HCT116 (cell line): ENCODE measurements at regions not wholly inside any gene's neighbourhood (a gene's known extent, or its start where the extent isn't known, plus 50 kb on each side); places are given as distances from the start of the nearest gene placed in this dataset.

Experiments
- ATAC-seq: fragments of 200-7000 bp; cut with Tn5 transposase; 2 replicates; pipeline ENCODE4 v1.9.1; 2020; ENCODE audit warnings: mild to moderate bottlenecking, moderate library complexity
- BruUV-seq: library from RNA; stranded (reverse); fragments of 400-500 nt; replicated peaks from 2 replicates; lab custom pipeline; 2021; lab: Mats Ljungman, UMichigan
- CTCF ChIA-PET: fragments of 300-600 bp; sonication (Branson Sonifier 250); formaldehyde crosslinking; loops from one replicate; lab custom pipeline; 2021; ENCODE audit warnings: antibody characterized with exemption; lab: Charles Lee
- POLR2A ChIA-PET: fragments of 300-600, 350-600 bp; sonication (Branson Sonifier 250); formaldehyde crosslinking; loops from one replicate; lab custom pipeline; 2021; ENCODE audit warnings: antibody characterized with exemption; lab: Charles Lee
- RAD21 ChIA-PET, 2 experiments: fragments of 300-600 bp; sonication (Branson Sonifier 250); formaldehyde crosslinking; loops; one replicate each; lab custom pipeline; 2023; ENCODE audit warnings: low total read pairs in 2 of 2; ENCODE audit not compliant: uncharacterized antibody in 2 of 2, unreplicated experiment in 2 of 2, low non-redundant PET in 1 of 2; lab: Charles Lee
- DNase-seq: peaks from one replicate; pipeline ENCODE4 v3.0.0-alpha.2; 2010; ENCODE audit warnings: low read depth, low spot score
- H2AFZ ChIP-seq: fragments of 200-600 bp; shearing (Covaris generic), sonication (generic); 2 replicates; pipeline ENCODE4 v1.6.1; 2017; ENCODE audit warnings: low read depth, mixed run types, mixed read lengths, antibody characterized with exemption, low read length; ENCODE audit not compliant: poor library complexity, severe bottlenecking
- H3K27ac ChIP-seq: 2 replicates; pipeline ENCODE4 v1.5.1; 2012; ENCODE audit warnings: low read depth, low read length
- H3K27me3 ChIP-seq: fragments of 200-600 bp; sonication (generic); 2 replicates; pipeline ENCODE4 v1.6.1; 2016; ENCODE audit warnings: mixed run types, low read length, mixed read lengths; ENCODE audit not compliant: insufficient read depth
- H3K36me3 ChIP-seq, 2 experiments: fragments of 200-500 bp in 1 of 2; fragments of 200-600 bp in 1 of 2; sonication (Bioruptor generic) in 1 of 2; sonication (generic) in 1 of 2; 2 replicates each; pipeline versions ENCODE4 v1.5.1 to v1.6.1; 2014 to 2016; ENCODE audit warnings: low read length in 2 of 2, inconsistent platforms in 1 of 2, mixed read lengths in 1 of 2, mixed run types in 1 of 2; ENCODE audit not compliant: insufficient read depth in 2 of 2, control insufficient read depth in 1 of 2
- H3K4me1 ChIP-seq, 2 experiments: fragments of 200-600 bp in 1 of 2; sonication (generic) in 1 of 2; 2 replicates each; pipeline versions ENCODE4 v1.5.1 to v1.6.1; 2012 to 2017; ENCODE audit warnings: low read length in 2 of 2, inconsistent platforms in 1 of 2, mild to moderate bottlenecking in 1 of 2, mixed read lengths in 1 of 2, mixed run types in 1 of 2, moderate library complexity in 1 of 2; ENCODE audit not compliant: insufficient read depth in 2 of 2, control insufficient read depth in 1 of 2
- H3K4me2 ChIP-seq: fragments of 200-600 bp; sonication (generic); 2 replicates; pipeline ENCODE4 v1.6.1; 2017; ENCODE audit warnings: mixed run types, low read length, mixed read lengths
- H3K4me3 ChIP-seq, 2 experiments: fragments of 200-600 bp in 1 of 2; sonication (generic) in 1 of 2; replicated peaks in 1 of 2; 2 replicates each; pipeline ENCODE4 v1.5.1; 2011 to 2016; ENCODE audit warnings: low read length in 2 of 2, control low read depth in 1 of 2, low read depth in 1 of 2, mild to moderate bottlenecking in 1 of 2, mixed read lengths in 1 of 2, mixed run types in 1 of 2
- H3K79me2 ChIP-seq: fragments of 200-600 bp; sonication (generic); 2 replicates; pipeline ENCODE4 v1.6.1; 2017; ENCODE audit warnings: mild to moderate bottlenecking, mixed run types, low read length, moderate library complexity, mixed read lengths; ENCODE audit not compliant: insufficient read depth
- H3K9ac ChIP-seq: fragments of 200-600 bp; sonication (generic); 2 replicates; pipeline ENCODE4 v1.6.1; 2016; ENCODE audit warnings: low read length, mixed read lengths
- H3K9me2 ChIP-seq: fragments of 200-600 bp; sonication (generic), shearing (Covaris generic); 2 replicates; pipeline ENCODE4 v1.6.1; 2017; ENCODE audit warnings: mixed run types, mild to moderate bottlenecking, moderate library complexity; ENCODE audit not compliant: insufficient read depth
- H3K9me3 ChIP-seq, 2 experiments: fragments of 200-500 bp in 1 of 2; fragments of 200-600 bp in 1 of 2; sonication (Bioruptor generic) in 1 of 2; sonication (generic) in 1 of 2; 2 replicates each; pipeline ENCODE4 v1.6.1; 2014 to 2017; ENCODE audit warnings: low read length in 2 of 2, mixed read lengths in 2 of 2, inconsistent platforms in 1 of 2, low read depth in 1 of 2, mild to moderate bottlenecking in 1 of 2, mixed run types in 1 of 2, moderate library complexity in 1 of 2; ENCODE audit not compliant: control insufficient read depth in 1 of 2, insufficient read depth in 1 of 2
- H4K20me1 ChIP-seq: fragments of 200-600 bp; sonication (generic), shearing (Covaris generic); 2 replicates; pipeline ENCODE4 v1.6.1; 2017; ENCODE audit warnings: mixed run types, mild to moderate bottlenecking, moderate library complexity; ENCODE audit not compliant: insufficient read depth
- ATF3 ChIP-seq: IDR thresholded peaks from 2 replicates; pipeline ENCODE4 v1.6.1; 2012
- CBX3 ChIP-seq: IDR thresholded peaks from 2 replicates; pipeline ENCODE4 v1.6.1; 2012; ENCODE audit warnings: low read depth
- CEBPB ChIP-seq: IDR thresholded peaks from 2 replicates; pipeline ENCODE4 v1.6.1; 2012; ENCODE audit warnings: low read depth
- CTCF ChIP-seq, 3 experiments: fragments of 200-600 bp in 1 of 3; sonication (generic) in 1 of 3; IDR thresholded peaks in 2 of 3; conservative IDR thresholded peaks in 1 of 3; 2 replicates each; pipeline ENCODE4 v1.5.1; 2012 to 2017; ENCODE audit warnings: low read depth in 2 of 3, low read length in 2 of 3, antibody characterized with exemption in 1 of 3, borderline replicate concordance in 1 of 3, control low read depth in 1 of 3, mild to moderate bottlenecking in 1 of 3, mixed read lengths in 1 of 3, mixed run types in 1 of 3, moderate library complexity in 1 of 3; ENCODE audit not compliant: insufficient read depth in 1 of 3
- EGR1 ChIP-seq: IDR thresholded peaks from 2 replicates; pipeline ENCODE4 v1.6.1; 2012; ENCODE audit warnings: low read depth
- EZH2 ChIP-seq: fragments of 200-600 bp; sonication (generic); IDR thresholded peaks from 2 replicates; pipeline ENCODE4 v1.6.1; 2017; ENCODE audit warnings: antibody characterized with exemption, mixed run types
- FOSL1 ChIP-seq: IDR thresholded peaks from 2 replicates; pipeline ENCODE4 v1.6.1; 2012; ENCODE audit warnings: low read depth
- POLR2A ChIP-seq: IDR thresholded peaks from 2 replicates; pipeline ENCODE4 v1.7.0; 2011; ENCODE audit warnings: borderline replicate concordance; ENCODE audit not compliant: insufficient read depth, insufficient read length; ENCODE audit errors: extremely low read depth
- POLR2AphosphoS5 ChIP-seq: IDR thresholded peaks from 2 replicates; pipeline ENCODE4 v1.6.1; 2011; ENCODE audit warnings: mild to moderate bottlenecking, low read depth, low read length, moderate library complexity
- RAD21 ChIP-seq: IDR thresholded peaks from 2 replicates; pipeline ENCODE4 v1.6.1; 2012; ENCODE audit warnings: low read depth, mild to moderate bottlenecking
- REST ChIP-seq: IDR thresholded peaks from 2 replicates; pipeline ENCODE4 v1.6.1; 2012; ENCODE audit warnings: low read depth
- TCF7L2 ChIP-seq: IDR thresholded peaks from 2 replicates; pipeline ENCODE4 v1.7.0; 2011; ENCODE audit warnings: borderline replicate concordance, inconsistent platforms; ENCODE audit not compliant: insufficient read depth, insufficient read length; ENCODE audit errors: extremely low read depth
- ZFX ChIP-seq: fragments of 450-650 bp; IDR thresholded peaks from 2 replicates; pipeline ENCODE4 v1.6.1; 2017
- ZNF274 ChIP-seq: fragments of 200-500 bp; sonication (Bioruptor generic); IDR thresholded peaks from 2 replicates; pipeline ENCODE4 v1.6.1; 2014; ENCODE audit warnings: mild to moderate bottlenecking, low read depth, low read length, inconsistent platforms
- intact Hi-C: fragments of 100-400 bp; cut with micrococcal nuclease; formaldehyde crosslinking; loops from 2 replicates; pipeline ENCODE4 v1.10.0; 2022
- TF ChIP-seq, protein P1 (sequence below): IDR thresholded peaks from 2 replicates; pipeline ENCODE4 v1.6.1; 2012

- no peaks in the 10 kb centered on the region for H4K20me1 ChIP-seq
- BruUV-seq = no TSS peak
- CTCF ChIA-PET = no interaction called here
- no peak overlapping the region for H3K27ac ChIP-seq
- no peak overlapping the region for H2AFZ ChIP-seq
- ATAC-seq (no peak), DNase-seq (no peak)
- H3K36me3 ChIP-seq = no peaks in the 10 kb centered on the region
- peaks cover 14% of the 10 kb centered on the region; the same call in 1 of the 2 replicates for H3K79me2 ChIP-seq
- no peaks in the 10 kb centered on the region for H3K27me3 ChIP-seq
- H3K9me2 ChIP-seq = no peaks in the 10 kb centered on the region
- RAD21 ChIA-PET = no interaction called here
- H3K4me1 ChIP-seq = peaks cover 0 to 35% of the 10 kb centered on the region in 2 experiments; a peak in 1 of 4 replicates
- no peak overlapping the region for H3K4me3 ChIP-seq
- intact Hi-C loops = no loop called here
- POLR2A ChIA-PET = no interaction called here
- TF ChIP-seq CTCF (IDR thresholded peaks at IDR 0.05 in 2 of 3, conservative IDR thresholded peaks at IDR 0.05 in 1 of 3; ENCODE audit: borderline replicate concordance in 1 of 3, insufficient read depth in 1 of 3, low read depth in 2 of 3, low read length in 2 of 3) (no peak), POLR2AphosphoS5 (no peak), EZH2 (no peak), CEBPB (no peak), EGR1 (no peak), FOSL1 (no peak), RAD21 (no peak), CBX3 (no peak), POLR2A (no peak), ATF3 (no peak), REST (no peak), ZNF274 (no peak), TCF7L2 (no peak), ZFX (no peak)
- TF ChIP-seq, protein P1, sequence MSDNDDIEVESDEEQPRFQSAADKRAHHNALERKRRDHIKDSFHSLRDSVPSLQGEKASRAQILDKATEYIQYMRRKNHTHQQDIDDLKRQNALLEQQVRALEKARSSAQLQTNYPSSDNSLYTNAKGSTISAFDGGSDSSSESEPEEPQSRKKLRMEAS = no peak
- no peaks in the 10 kb centered on the region for H3K9me3 ChIP-seq
- no peak overlapping the region for H3K4me2 ChIP-seq
- no peak overlapping the region for H3K9ac ChIP-seq
Observed at GRCh38 chr3:5710718-5711117, 523.2 kb downstream of the EDEM1 start.
